H9 (cell line): ENCODE measurements at regions not wholly inside any gene's neighbourhood (a gene's known extent, or its start where the extent isn't known, plus 50 kb on each side); places are given as distances from the start of the nearest gene placed in this dataset.

ENCODE experiments used
- DNase-seq: peaks from one replicate; pipeline ENCODE4 v3.0.0-alpha.2; 2017
- H2AFZ ChIP-seq: one replicate; pipeline ENCODE4 v1.6.1; 2013; ENCODE audit warnings: mild to moderate bottlenecking, low read length, control low read depth, moderate library complexity
- H2AK5ac ChIP-seq: 2 replicates; pipeline ENCODE4 v1.6.1; 2013; ENCODE audit warnings: low read length, control low read depth, mixed read lengths; ENCODE audit not compliant: insufficient read length
- H2BK120ac ChIP-seq: one replicate; pipeline ENCODE4 v1.6.1; 2013; ENCODE audit warnings: low read depth, mild to moderate bottlenecking, low read length, control low read depth, inconsistent platforms; ENCODE audit not compliant: poor library complexity, severe bottlenecking
- H2BK12ac ChIP-seq: 2 replicates; pipeline ENCODE4 v1.6.1; 2013; ENCODE audit warnings: low read length, control low read depth, mixed read lengths, low read depth; ENCODE audit not compliant: insufficient read length
- H2BK15ac ChIP-seq: 2 replicates; pipeline ENCODE4 v1.6.1; 2013; ENCODE audit warnings: low read depth, low read length, control low read depth
- H2BK20ac ChIP-seq: one replicate; pipeline ENCODE4 v1.6.1; 2013; ENCODE audit warnings: low read depth, mild to moderate bottlenecking, low read length, control low read depth, inconsistent platforms; ENCODE audit not compliant: poor library complexity, severe bottlenecking
- H2BK5ac ChIP-seq: 2 replicates; pipeline ENCODE4 v1.6.1; 2013; ENCODE audit warnings: low read length, control low read depth, mixed read lengths; ENCODE audit not compliant: insufficient read length
- H3K14ac ChIP-seq: 2 replicates; pipeline ENCODE4 v1.6.1; 2013; ENCODE audit warnings: low read length, control low read depth; ENCODE audit not compliant: insufficient read depth
- H3K18ac ChIP-seq: 2 replicates; pipeline ENCODE4 v1.6.1; 2013; ENCODE audit warnings: low read depth, mild to moderate bottlenecking, mixed read lengths, low read length, control low read depth; ENCODE audit not compliant: insufficient read length
- H3K23ac ChIP-seq: 2 replicates; pipeline ENCODE4 v1.6.1; 2013; ENCODE audit warnings: low read length, control low read depth, mixed read lengths, low read depth; ENCODE audit not compliant: insufficient read length
- H3K23me2 ChIP-seq: 2 replicates; pipeline ENCODE4 v1.6.1; 2013; ENCODE audit warnings: low read depth, mild to moderate bottlenecking, mixed read lengths, low read length, control low read depth; ENCODE audit not compliant: insufficient read length, poor library complexity, severe bottlenecking
- H3K27ac ChIP-seq: 2 replicates; pipeline ENCODE4 v1.5.1; 2013; ENCODE audit warnings: low read length, control low read depth, mixed read lengths, low read depth; ENCODE audit not compliant: insufficient read length
- H3K27me3 ChIP-seq: 2 replicates; pipeline ENCODE4 v1.6.1; 2013; ENCODE audit warnings: low read length, control low read depth, inconsistent platforms; ENCODE audit not compliant: insufficient read depth
- H3K4ac ChIP-seq: 2 replicates; pipeline ENCODE4 v1.6.1; 2013; ENCODE audit warnings: low read depth, mild to moderate bottlenecking, control low read depth, inconsistent platforms, low read length, moderate library complexity
- H3K4me1 ChIP-seq: 2 replicates; pipeline ENCODE4 v1.6.1; 2013; ENCODE audit warnings: low read length, control low read depth, inconsistent platforms; ENCODE audit not compliant: insufficient read depth
- H3K4me2 ChIP-seq: 2 replicates; pipeline ENCODE4 v1.6.1; 2013; ENCODE audit warnings: low read length, control low read depth, mixed read lengths; ENCODE audit not compliant: insufficient read length, insufficient read depth
- H3K56ac ChIP-seq: 2 replicates; pipeline ENCODE4 v1.6.1; 2013; ENCODE audit warnings: low read depth, mild to moderate bottlenecking, mixed read lengths, low read length, control low read depth; ENCODE audit not compliant: insufficient read length
- H3K79me1 ChIP-seq: 2 replicates; pipeline ENCODE4 v1.6.1; 2013; ENCODE audit warnings: low read depth, mild to moderate bottlenecking, moderate library complexity, low read length, control low read depth, inconsistent platforms; ENCODE audit not compliant: insufficient read depth, poor library complexity, severe bottlenecking
- H3K79me2 ChIP-seq: 2 replicates; pipeline ENCODE4 v1.6.1; 2013; ENCODE audit warnings: low read length, control low read depth, inconsistent platforms; ENCODE audit not compliant: insufficient read depth
- H3K9ac ChIP-seq: 2 replicates; pipeline ENCODE4 v1.6.1; 2013; ENCODE audit warnings: low read length, control low read depth, mixed read lengths; ENCODE audit not compliant: insufficient read length; ENCODE audit errors: extremely low read depth
- H3K9me3 ChIP-seq: one replicate; pipeline ENCODE4 v1.6.1; 2013; ENCODE audit warnings: low read depth, low read length, inconsistent platforms; ENCODE audit not compliant: control insufficient read depth
- H3T11ph ChIP-seq: one replicate; pipeline ENCODE4 v1.6.1; 2013; ENCODE audit warnings: mild to moderate bottlenecking, low read length, control low read depth, inconsistent platforms
- H4K20me1 ChIP-seq: one replicate; pipeline ENCODE4 v1.6.1; 2013; ENCODE audit not compliant: control insufficient read depth, insufficient read length, insufficient read depth
- H4K5ac ChIP-seq: 2 replicates; pipeline ENCODE4 v1.6.1; 2013; ENCODE audit warnings: low read depth, mild to moderate bottlenecking, mixed read lengths, low read length, control low read depth; ENCODE audit not compliant: insufficient read length
- H4K8ac ChIP-seq: replicated peaks from 2 replicates; pipeline ENCODE4 v1.6.1; 2013; ENCODE audit warnings: low read length, control low read depth, mixed read lengths, low read depth; ENCODE audit not compliant: insufficient read length
- H4K91ac ChIP-seq: 2 replicates; pipeline ENCODE4 v1.6.1; 2013; ENCODE audit warnings: low read depth, mild to moderate bottlenecking, moderate library complexity, mixed read lengths, low read length, control low read depth; ENCODE audit not compliant: insufficient read length
- H3K27ac Mint-ChIP-seq, 3 experiments: 2 replicates in 2 of 3; 3 replicates in 1 of 3; pipeline ENCODE4 v1.8.0; 2020 to 2021; ENCODE audit warnings: mixed read lengths in 3 of 3, mild to moderate bottlenecking in 1 of 3, moderate library complexity in 1 of 3
- H3K27me3 Mint-ChIP-seq: 2 replicates; pipeline ENCODE4 v1.8.0; 2021; ENCODE audit warnings: low read depth, mild to moderate bottlenecking, moderate library complexity, mixed read lengths
- H3K36me3 Mint-ChIP-seq, 3 experiments: 2 replicates in 2 of 3; 3 replicates in 1 of 3; pipeline ENCODE4 v1.8.0; 2020 to 2021; ENCODE audit warnings: low read depth in 3 of 3, mixed read lengths in 3 of 3; ENCODE audit not compliant: insufficient read depth in 1 of 3
- H3K4me1 Mint-ChIP-seq, 2 experiments: 2 replicates each; pipeline ENCODE4 v1.8.0; 2020; ENCODE audit warnings: mixed read lengths in 2 of 2
- H3K4me3 Mint-ChIP-seq, 2 experiments: 2 replicates in 1 of 2; 3 replicates in 1 of 2; pipeline ENCODE4 v1.8.0; 2020 to 2021; ENCODE audit warnings: mild to moderate bottlenecking in 2 of 2, mixed read lengths in 2 of 2, moderate library complexity in 1 of 2
- H3K9me3 Mint-ChIP-seq, 2 experiments: 2 replicates in 1 of 2; 3 replicates in 1 of 2; pipeline ENCODE4 v1.8.0; 2020; ENCODE audit warnings: mild to moderate bottlenecking in 2 of 2, mixed read lengths in 2 of 2, moderate library complexity in 1 of 2
- CTCF ChIP-seq: fragments of 200-600 bp; sonication (generic); conservative IDR thresholded peaks from 3 replicates; pipeline ENCODE4 v1.8.0; 2021; ENCODE audit warnings: antibody characterized with exemption, mild to moderate bottlenecking
- WGBS: extraction: QIAGEN DNeasy Blood & Tissue Kit; methylation state at CpG from one replicate; pipeline ENCODE4 v1.1.7; 2013; ENCODE audit warnings: missing lambda C conversion rate, low lambda C conversion rate, mixed read lengths; ENCODE audit not compliant: insufficient read length; ENCODE audit errors: extremely low coverage; 5-methylcytosine and 5-hydroxymethylcytosine counted together

GRCh38 chr4:176953021-176953420, 160.3 kb upstream of the VEGFC start:
- Histone ChIP-seq H4K8ac (no peak overlapping the region), H3K9ac (no peak overlapping the region), H4K5ac (no peak overlapping the region), H3K14ac (no peak overlapping the region), H3K18ac (no peak overlapping the region), H3K23ac (no peak overlapping the region), H3T11ph (no peak overlapping the region), H3K23me2 (no peaks in the 10 kb centered on the region), H2AFZ (no peak overlapping the region), H3K27ac (no peak overlapping the region), H2BK20ac (no peak overlapping the region), H2BK15ac (no peak overlapping the region), H3K79me1 (no peaks in the 10 kb centered on the region), H4K91ac (no peak overlapping the region), H2BK120ac (no peak overlapping the region), H3K4me1 (no peaks in the 10 kb centered on the region), H3K4ac (no peak overlapping the region), H3K27me3 (no peaks in the 10 kb centered on the region), H2AK5ac (no peak overlapping the region), H3K56ac (no peak overlapping the region), H4K20me1 (no peaks in the 10 kb centered on the region), H2BK5ac (no peak overlapping the region), H3K9me3 (peaks cover 8% of the 10 kb centered on the region), H3K79me2 (no peaks in the 10 kb centered on the region), H2BK12ac (no peak overlapping the region), H3K4me2 (no peak overlapping the region)
- no peak for TF ChIP-seq CTCF
- Mint-ChIP-seq H3K27me3 (no peaks in the 10 kb centered on the region), H3K4me1 (peaks cover 8 to 9% of the 10 kb centered on the region in 2 experiments), H3K4me3 (no peak overlapping the region), H3K36me3 (peaks cover 14 to 24% (median 18%) of the 10 kb centered on the region in 3 experiments), H3K27ac (peak overlapping the region in 1 of 3 experiments; percentile 83; a peak in 1 of 7 replicates), H3K9me3 (peaks cover 20 to 24% of the 10 kb centered on the region in 2 experiments)
- DNase-seq, result no peak
- no CpG with 5 or more reads among the region's 1 CpG for WGBS
